Adrenal gland (tissue), 5 donors: ENCODE measurements at regions not wholly inside any gene's neighbourhood (a gene's known extent, or its start where the extent isn't known, plus 50 kb on each side); places are given as distances from the start of the nearest gene placed in this dataset.

ENCODE experiments used
- POLR2A ChIP-seq, 2 donors: fragments of 450-650 bp; IDR thresholded peaks; one replicate each; pipeline ENCODE4 v1.6.1; 2017; ENCODE audit warnings: antibody characterized with exemption in 2 of 2, mild to moderate bottlenecking in 2 of 2, moderate library complexity in 1 of 2
- TF ChIP-seq, protein P1 (sequence below), 6 experiments: fragments of 450-650 bp in 4 of 6; fragments of 200-600 bp in 2 of 6; sonication (generic) in 1 of 6; IDR thresholded peaks; 1 replicate in 5 of 6; 2 replicates in 1 of 6; pipeline versions ENCODE4 v1.5.1 to v1.8.0; 2016 to 2021; ENCODE audit warnings: antibody characterized with exemption in 6 of 6, mild to moderate bottlenecking in 2 of 6, moderate library complexity in 1 of 6
- donor health status: DM: no; HTN: no; CAD: no.

DNA sequence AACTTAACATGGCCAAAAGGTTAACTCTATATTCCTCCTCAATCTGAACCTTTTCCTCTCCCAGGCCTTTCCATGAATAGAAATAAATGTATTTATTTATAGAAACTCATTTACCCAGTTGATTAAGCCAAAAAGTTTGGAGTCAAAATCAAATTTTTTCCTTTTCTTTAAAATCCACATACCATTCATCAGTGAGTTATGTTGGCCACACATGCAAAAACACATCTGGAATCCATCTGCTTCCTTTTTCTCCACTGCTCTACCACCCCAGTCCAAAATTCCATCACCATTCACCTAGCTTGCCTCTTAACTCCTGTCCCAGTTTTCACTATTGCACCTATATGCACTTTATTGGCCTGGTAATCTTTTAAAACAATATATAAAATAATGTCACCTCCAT lies 62.4 kb upstream of the TMEM200A start:
- TF ChIP-seq, protein P1, sequence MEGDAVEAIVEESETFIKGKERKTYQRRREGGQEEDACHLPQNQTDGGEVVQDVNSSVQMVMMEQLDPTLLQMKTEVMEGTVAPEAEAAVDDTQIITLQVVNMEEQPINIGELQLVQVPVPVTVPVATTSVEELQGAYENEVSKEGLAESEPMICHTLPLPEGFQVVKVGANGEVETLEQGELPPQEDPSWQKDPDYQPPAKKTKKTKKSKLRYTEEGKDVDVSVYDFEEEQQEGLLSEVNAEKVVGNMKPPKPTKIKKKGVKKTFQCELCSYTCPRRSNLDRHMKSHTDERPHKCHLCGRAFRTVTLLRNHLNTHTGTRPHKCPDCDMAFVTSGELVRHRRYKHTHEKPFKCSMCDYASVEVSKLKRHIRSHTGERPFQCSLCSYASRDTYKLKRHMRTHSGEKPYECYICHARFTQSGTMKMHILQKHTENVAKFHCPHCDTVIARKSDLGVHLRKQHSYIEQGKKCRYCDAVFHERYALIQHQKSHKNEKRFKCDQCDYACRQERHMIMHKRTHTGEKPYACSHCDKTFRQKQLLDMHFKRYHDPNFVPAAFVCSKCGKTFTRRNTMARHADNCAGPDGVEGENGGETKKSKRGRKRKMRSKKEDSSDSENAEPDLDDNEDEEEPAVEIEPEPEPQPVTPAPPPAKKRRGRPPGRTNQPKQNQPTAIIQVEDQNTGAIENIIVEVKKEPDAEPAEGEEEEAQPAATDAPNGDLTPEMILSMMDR (IDR thresholded peaks at IDR 0.05), result no peak
- TF ChIP-seq POLR2A (IDR thresholded peaks at IDR 0.05), result no peak
